ENCODE measurements at regions not wholly inside any gene's neighbourhood (a gene's known extent, or its start where the extent isn't known, plus 50 kb on each side); places are given as distances from the start of the nearest gene placed in this dataset.

DNA sequence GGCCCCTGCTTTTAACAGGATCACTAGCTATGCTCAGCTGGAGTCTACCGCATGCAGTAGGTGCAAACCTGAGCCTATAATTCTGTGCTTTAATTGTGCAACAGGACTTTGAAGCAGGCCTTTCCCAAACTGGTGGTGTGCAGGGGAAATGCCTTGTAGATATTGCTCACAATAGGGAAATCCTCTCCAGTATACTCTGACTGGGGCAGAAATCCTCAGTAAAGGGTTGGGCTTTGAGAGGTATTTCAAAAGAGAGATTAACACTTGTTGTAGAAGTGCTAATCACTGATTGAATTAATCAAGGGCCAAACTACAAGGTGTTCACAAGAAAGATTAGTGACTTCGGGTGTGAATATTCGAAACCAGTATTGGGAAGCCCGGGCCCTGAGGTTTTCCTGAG, 58.5 kb upstream of the EXOC6 start:
- TF ChIP-seq CTCF (conservative IDR thresholded peaks at IDR 0.05; ENCODE audit: low read depth, low read length), result no peak
- no peak for TF ChIP-seq MAZ (IDR thresholded peaks at IDR 0.05; ENCODE audit: borderline replicate concordance, low read depth, low read length)
- TF ChIP-seq POLR2A (IDR thresholded peaks at IDR 0.05; ENCODE audit: low read depth, low read length), result no peak
- no peak for TF ChIP-seq SMC3 (IDR thresholded peaks at IDR 0.05; ENCODE audit: low read depth, low read length)
- no peak for TF ChIP-seq MAFK (IDR thresholded peaks at IDR 0.05; ENCODE audit: low read depth, low read length)
- TF ChIP-seq NFE2L2 (IDR thresholded peaks at IDR 0.05; ENCODE audit: low read depth, low read length), result no peak
- TF ChIP-seq, protein P1, sequence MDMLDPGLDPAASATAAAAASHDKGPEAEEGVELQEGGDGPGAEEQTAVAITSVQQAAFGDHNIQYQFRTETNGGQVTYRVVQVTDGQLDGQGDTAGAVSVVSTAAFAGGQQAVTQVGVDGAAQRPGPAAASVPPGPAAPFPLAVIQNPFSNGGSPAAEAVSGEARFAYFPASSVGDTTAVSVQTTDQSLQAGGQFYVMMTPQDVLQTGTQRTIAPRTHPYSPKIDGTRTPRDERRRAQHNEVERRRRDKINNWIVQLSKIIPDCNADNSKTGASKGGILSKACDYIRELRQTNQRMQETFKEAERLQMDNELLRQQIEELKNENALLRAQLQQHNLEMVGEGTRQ (IDR thresholded peaks at IDR 0.05; ENCODE audit: low read depth, low read length), result no peak
- no peak for TF ChIP-seq RAD21 (IDR thresholded peaks at IDR 0.05; ENCODE audit: low read length)
- TF ChIP-seq RFX5 (IDR thresholded peaks at IDR 0.05; ENCODE audit: low read depth, low read length), result no peak
- no peak for TF ChIP-seq CHD1 (IDR thresholded peaks at IDR 0.05; ENCODE audit: low read depth, low read length)
- TF ChIP-seq MXI1 (IDR thresholded peaks at IDR 0.05; ENCODE audit: borderline replicate concordance, low read depth, low read length), result no peak

Data from IMR-90 (cell line).